ENCODE measurements at regions not wholly inside any gene's neighbourhood (a gene's known extent, or its start where the extent isn't known, plus 50 kb on each side); places are given as distances from the start of the nearest gene placed in this dataset.
A peak's percentile ranks its signal among the peaks of the same experiment; 100 is the strongest.

- no peak for DNase-seq
Observed at GRCh38 chr3:23748398-23749110, 57.2 kb upstream of the UBE2E1 start.

GRCh38 chr3:23749609-23750008 lies 56.1 kb upstream of the UBE2E1 start:
- DNase-seq: peak; percentile 5

GRCh38 chr3:23750573-23751210 lies 55.1 kb upstream of the UBE2E1 start:
- DNase-seq: no peak

GRCh38 chr3:23751212-23751723 lies 54.5 kb upstream of the UBE2E1 start:
- no peak for DNase-seq

- no peak for DNase-seq
Observed at GRCh38 chr3:23752126-23752525, 53.6 kb upstream of the UBE2E1 start.

GRCh38 chr3:23754215-23754614 lies 51.5 kb upstream of the UBE2E1 start:
- no peak for DNase-seq
